ENCODE measurements at regions not wholly inside any gene's neighbourhood (a gene's known extent, or its start where the extent isn't known, plus 50 kb on each side); places are given as distances from the start of the nearest gene placed in this dataset.

GRCh38 chr5:42277293-42277692 is 145.9 kb upstream of the GHR start:
- Histone ChIP-seq H3K27me3 (ENCODE audit: control insufficient read depth in 2 of 2, insufficient read depth in 1 of 2, low read length in 1 of 2) (no peaks in the 10 kb centered on the region), H3K36me3 (ENCODE audit: control insufficient read depth in 2 of 2, insufficient read depth in 2 of 2, low read length in 1 of 2) (no peaks in the 10 kb centered on the region), H3K4me3 (ENCODE audit: low read length in 2 of 2) (no peak overlapping the region), H3K4me1 (ENCODE audit: control insufficient read depth in 2 of 2, insufficient read depth in 2 of 2, low read length in 2 of 2) (no peaks in the 10 kb centered on the region), H3K27ac (ENCODE audit: low read depth in 1 of 2, low read length in 1 of 2) (no peak overlapping the region), H3K9me3 (ENCODE audit: control insufficient read depth in 2 of 2, insufficient read depth in 1 of 2, low read length in 1 of 2) (no peaks in the 10 kb centered on the region)
- 71% methylated on average over 2 of the region's 2 CpGs for WGBS
- DNase-seq (ENCODE audit: low read depth in 6 of 9, low spot score in 9 of 9), result no peak

- H3K4me1 ChIP-seq (ENCODE audit: control insufficient read depth in 2 of 2, insufficient read depth in 2 of 2, low read length in 2 of 2), result no peaks in the 10 kb centered on the region
- no peak overlapping the region for H3K27ac ChIP-seq (ENCODE audit: low read depth in 1 of 2, low read length in 1 of 2)
- H3K9me3 ChIP-seq (ENCODE audit: control insufficient read depth in 2 of 2, insufficient read depth in 1 of 2, low read length in 1 of 2), result no peaks in the 10 kb centered on the region
- H3K36me3 ChIP-seq (ENCODE audit: control insufficient read depth in 2 of 2, insufficient read depth in 2 of 2, low read length in 1 of 2), result no peaks in the 10 kb centered on the region
- DNase-seq (ENCODE audit: low read depth in 6 of 9, low spot score in 9 of 9), result no peak
- no peaks in the 10 kb centered on the region for H3K27me3 ChIP-seq (ENCODE audit: control insufficient read depth in 2 of 2, insufficient read depth in 1 of 2, low read length in 1 of 2)
- H3K4me3 ChIP-seq (ENCODE audit: low read length in 2 of 2), result no peak overlapping the region
These were observed 138.7 kb upstream of the GHR start for GRCh38 chr5:42284584-42284983.

GRCh38 chr5:42285230-42285629 is 138.0 kb upstream of the GHR start:
- H3K9me3 ChIP-seq (ENCODE audit: control insufficient read depth in 2 of 2, insufficient read depth in 1 of 2, low read length in 1 of 2), result no peaks in the 10 kb centered on the region
- H3K27ac ChIP-seq (ENCODE audit: low read depth in 1 of 2, low read length in 1 of 2), result no peak overlapping the region
- 70% methylated on average over 2 of the region's 2 CpGs for WGBS
- no peaks in the 10 kb centered on the region for H3K27me3 ChIP-seq (ENCODE audit: control insufficient read depth in 2 of 2, insufficient read depth in 1 of 2, low read length in 1 of 2)
- H3K4me1 ChIP-seq (ENCODE audit: control insufficient read depth in 2 of 2, insufficient read depth in 2 of 2, low read length in 2 of 2), result no peaks in the 10 kb centered on the region
- no peak overlapping the region for H3K4me3 ChIP-seq (ENCODE audit: low read length in 2 of 2)
- H3K36me3 ChIP-seq (ENCODE audit: control insufficient read depth in 2 of 2, insufficient read depth in 2 of 2, low read length in 1 of 2), result no peaks in the 10 kb centered on the region
- no peak for DNase-seq (ENCODE audit: low read depth in 6 of 9, low spot score in 9 of 9)

- WGBS, result 97% methylated on average over 2 of the region's 2 CpGs
- DNase-seq (ENCODE audit: low read depth in 6 of 9, low spot score in 9 of 9), result no peak
- Histone ChIP-seq H3K4me1 (ENCODE audit: control insufficient read depth in 2 of 2, insufficient read depth in 2 of 2, low read length in 2 of 2) (no peaks in the 10 kb centered on the region), H3K27ac (ENCODE audit: low read depth in 1 of 2, low read length in 1 of 2) (no peak overlapping the region), H3K27me3 (ENCODE audit: control insufficient read depth in 2 of 2, insufficient read depth in 1 of 2, low read length in 1 of 2) (no peaks in the 10 kb centered on the region), H3K4me3 (ENCODE audit: low read length in 2 of 2) (no peak overlapping the region), H3K36me3 (ENCODE audit: control insufficient read depth in 2 of 2, insufficient read depth in 2 of 2, low read length in 1 of 2) (no peaks in the 10 kb centered on the region), H3K9me3 (ENCODE audit: control insufficient read depth in 2 of 2, insufficient read depth in 1 of 2, low read length in 1 of 2) (no peaks in the 10 kb centered on the region)
These were observed 122.7 kb upstream of the GHR start for GRCh38 chr5:42300496-42300895.

GRCh38 chr5:42301349-42301748 is 121.9 kb upstream of the GHR start:
- no peaks in the 10 kb centered on the region for H3K36me3 ChIP-seq (ENCODE audit: control insufficient read depth in 2 of 2, insufficient read depth in 2 of 2, low read length in 1 of 2)
- 93% methylated on average over 4 of the region's 4 CpGs for WGBS
- H3K27me3 ChIP-seq (ENCODE audit: control insufficient read depth in 2 of 2, insufficient read depth in 1 of 2, low read length in 1 of 2), result no peaks in the 10 kb centered on the region
- H3K4me3 ChIP-seq (ENCODE audit: low read length in 2 of 2), result no peak overlapping the region
- H3K9me3 ChIP-seq (ENCODE audit: control insufficient read depth in 2 of 2, insufficient read depth in 1 of 2, low read length in 1 of 2), result no peaks in the 10 kb centered on the region
- no peaks in the 10 kb centered on the region for H3K4me1 ChIP-seq (ENCODE audit: control insufficient read depth in 2 of 2, insufficient read depth in 2 of 2, low read length in 2 of 2)
- no peak overlapping the region for H3K27ac ChIP-seq (ENCODE audit: low read depth in 1 of 2, low read length in 1 of 2)
- no peak for DNase-seq (ENCODE audit: low read depth in 6 of 9, low spot score in 9 of 9)

GRCh38 chr5:42302186-42302585 is 121.1 kb upstream of the GHR start:
- H3K36me3 ChIP-seq (ENCODE audit: control insufficient read depth in 2 of 2, insufficient read depth in 2 of 2, low read length in 1 of 2), result no peaks in the 10 kb centered on the region
- no peaks in the 10 kb centered on the region for H3K9me3 ChIP-seq (ENCODE audit: control insufficient read depth in 2 of 2, insufficient read depth in 1 of 2, low read length in 1 of 2)
- no peaks in the 10 kb centered on the region for H3K27me3 ChIP-seq (ENCODE audit: control insufficient read depth in 2 of 2, insufficient read depth in 1 of 2, low read length in 1 of 2)
- no peak overlapping the region for H3K4me3 ChIP-seq (ENCODE audit: low read length in 2 of 2)
- no peak for DNase-seq (ENCODE audit: low read depth in 6 of 9, low spot score in 9 of 9)
- H3K27ac ChIP-seq (ENCODE audit: low read depth in 1 of 2, low read length in 1 of 2), result no peak overlapping the region
- no peaks in the 10 kb centered on the region for H3K4me1 ChIP-seq (ENCODE audit: control insufficient read depth in 2 of 2, insufficient read depth in 2 of 2, low read length in 2 of 2)
- WGBS, result 89% methylated on average over 1 of the region's 1 CpG

GRCh38 chr5:42306287-42306686 is 117.0 kb upstream of the GHR start:
- Histone ChIP-seq H3K9me3 (ENCODE audit: control insufficient read depth in 2 of 2, insufficient read depth in 1 of 2, low read length in 1 of 2) (no peaks in the 10 kb centered on the region), H3K36me3 (ENCODE audit: control insufficient read depth in 2 of 2, insufficient read depth in 2 of 2, low read length in 1 of 2) (no peaks in the 10 kb centered on the region), H3K27me3 (ENCODE audit: control insufficient read depth in 2 of 2, insufficient read depth in 1 of 2, low read length in 1 of 2) (no peaks in the 10 kb centered on the region), H3K4me1 (ENCODE audit: control insufficient read depth in 2 of 2, insufficient read depth in 2 of 2, low read length in 2 of 2) (no peaks in the 10 kb centered on the region), H3K27ac (ENCODE audit: low read depth in 1 of 2, low read length in 1 of 2) (no peak overlapping the region), H3K4me3 (ENCODE audit: low read length in 2 of 2) (no peak overlapping the region)
- no peak for DNase-seq (ENCODE audit: low read depth in 6 of 9, low spot score in 9 of 9)
- WGBS, result 10% methylated on average over 1 of the region's 1 CpG

GRCh38 chr5:42309865-42310264 is 113.4 kb upstream of the GHR start:
- Histone ChIP-seq H3K4me3 (ENCODE audit: low read length in 2 of 2) (no peak overlapping the region), H3K27me3 (ENCODE audit: control insufficient read depth in 2 of 2, insufficient read depth in 1 of 2, low read length in 1 of 2) (no peaks in the 10 kb centered on the region), H3K9me3 (ENCODE audit: control insufficient read depth in 2 of 2, insufficient read depth in 1 of 2, low read length in 1 of 2) (no peaks in the 10 kb centered on the region), H3K36me3 (ENCODE audit: control insufficient read depth in 2 of 2, insufficient read depth in 2 of 2, low read length in 1 of 2) (no peaks in the 10 kb centered on the region), H3K27ac (ENCODE audit: low read depth in 1 of 2, low read length in 1 of 2) (no peak overlapping the region), H3K4me1 (ENCODE audit: control insufficient read depth in 2 of 2, insufficient read depth in 2 of 2, low read length in 2 of 2) (no peaks in the 10 kb centered on the region)
- no peak for DNase-seq (ENCODE audit: low read depth in 6 of 9, low spot score in 9 of 9)

- WGBS, result 77% methylated on average over 2 of the region's 2 CpGs
- Histone ChIP-seq H3K9me3 (ENCODE audit: control insufficient read depth in 2 of 2, insufficient read depth in 1 of 2, low read length in 1 of 2) (peaks cover 2% of the 10 kb centered on the region in 2 donors), H3K27me3 (ENCODE audit: control insufficient read depth in 2 of 2, insufficient read depth in 1 of 2, low read length in 1 of 2) (no peaks in the 10 kb centered on the region), H3K4me1 (ENCODE audit: control insufficient read depth in 2 of 2, insufficient read depth in 2 of 2, low read length in 2 of 2) (no peaks in the 10 kb centered on the region), H3K4me3 (ENCODE audit: low read length in 2 of 2) (no peak overlapping the region), H3K27ac (ENCODE audit: low read depth in 1 of 2, low read length in 1 of 2) (no peak overlapping the region), H3K36me3 (ENCODE audit: control insufficient read depth in 2 of 2, insufficient read depth in 2 of 2, low read length in 1 of 2) (no peaks in the 10 kb centered on the region)
- DNase-seq (ENCODE audit: low read depth in 6 of 9, low spot score in 9 of 9), result no peak
These were observed 108.0 kb upstream of the GHR start for GRCh38 chr5:42315214-42315613.

GRCh38 chr5:42317575-42317974 is 105.7 kb upstream of the GHR start:
- Histone ChIP-seq H3K27ac (ENCODE audit: low read depth in 1 of 2, low read length in 1 of 2) (no peak overlapping the region), H3K27me3 (ENCODE audit: control insufficient read depth in 2 of 2, insufficient read depth in 1 of 2, low read length in 1 of 2) (no peaks in the 10 kb centered on the region), H3K4me1 (ENCODE audit: control insufficient read depth in 2 of 2, insufficient read depth in 2 of 2, low read length in 2 of 2) (no peaks in the 10 kb centered on the region), H3K36me3 (ENCODE audit: control insufficient read depth in 2 of 2, insufficient read depth in 2 of 2, low read length in 1 of 2) (no peaks in the 10 kb centered on the region), H3K4me3 (ENCODE audit: low read length in 2 of 2) (no peak overlapping the region), H3K9me3 (ENCODE audit: control insufficient read depth in 2 of 2, insufficient read depth in 1 of 2, low read length in 1 of 2) (peaks cover 2 to 4% of the 10 kb centered on the region in 2 donors)
- no peak for DNase-seq (ENCODE audit: low read depth in 6 of 9, low spot score in 9 of 9)
- 80% methylated on average over 2 of the region's 2 CpGs for WGBS
